Thoracic aorta (tissue), 2 donors: ENCODE measurements at regions not wholly inside any gene's neighbourhood (a gene's known extent, or its start where the extent isn't known, plus 50 kb on each side); places are given as distances from the start of the nearest gene placed in this dataset.
"Not testable (repeated sequence)": the region's sequence is repeated elsewhere in the genome, so short reads cannot be mapped to it uniquely, and the experiment has no call there.

Source experiments
- ATAC-seq: fragments of 150-250 bp; one replicate; pipeline ENCODE4 v1.8.0; 2017; ENCODE audit warnings: low read depth; ENCODE audit not compliant: insufficient number of reproducible peaks, low FRiP score
- DNase-seq: peaks from one replicate; pipeline ENCODE4 v3.0.0-alpha.2; 2020; ENCODE audit warnings: low spot score
- H3K27ac ChIP-seq, 2 donors: fragments of 200-600 bp; sonication (generic); 1 replicate in 1 of 2; 2 replicates in 1 of 2; pipeline ENCODE4 v1.5.1; 2016; ENCODE audit warnings: mild to moderate bottlenecking in 2 of 2, moderate library complexity in 2 of 2
- H3K27me3 ChIP-seq: fragments of 200-600 bp; sonication (generic); replicated peaks from 2 replicates; pipeline ENCODE4 v1.6.0; 2016; ENCODE audit warnings: mild to moderate bottlenecking; ENCODE audit not compliant: insufficient read depth
- H3K36me3 ChIP-seq: fragments of 200-600 bp; sonication (generic); one replicate; pipeline ENCODE4 v1.5.1; 2016
- H3K4me1 ChIP-seq, 2 donors: fragments of 200-600 bp; sonication (generic); 1 replicate in 1 of 2; 2 replicates in 1 of 2; pipeline versions ENCODE4 v1.5.1 to v1.6.0; 2016; ENCODE audit warnings: low read depth in 2 of 2, mild to moderate bottlenecking in 1 of 2; ENCODE audit not compliant: control insufficient read depth in 1 of 2
- H3K4me3 ChIP-seq: fragments of 200-600 bp; sonication (generic); 2 replicates; pipeline ENCODE4 v1.5.1; 2016; ENCODE audit warnings: mild to moderate bottlenecking
- H3K9me3 ChIP-seq: fragments of 200-600 bp; sonication (generic); 2 replicates; pipeline ENCODE4 v1.5.1; 2016
- TF ChIP-seq, protein P1 (sequence below): fragments of 200-600 bp; sonication (generic); IDR thresholded peaks from one replicate; pipeline ENCODE4 v1.5.1; 2019; ENCODE audit warnings: antibody characterized with exemption

DNA sequence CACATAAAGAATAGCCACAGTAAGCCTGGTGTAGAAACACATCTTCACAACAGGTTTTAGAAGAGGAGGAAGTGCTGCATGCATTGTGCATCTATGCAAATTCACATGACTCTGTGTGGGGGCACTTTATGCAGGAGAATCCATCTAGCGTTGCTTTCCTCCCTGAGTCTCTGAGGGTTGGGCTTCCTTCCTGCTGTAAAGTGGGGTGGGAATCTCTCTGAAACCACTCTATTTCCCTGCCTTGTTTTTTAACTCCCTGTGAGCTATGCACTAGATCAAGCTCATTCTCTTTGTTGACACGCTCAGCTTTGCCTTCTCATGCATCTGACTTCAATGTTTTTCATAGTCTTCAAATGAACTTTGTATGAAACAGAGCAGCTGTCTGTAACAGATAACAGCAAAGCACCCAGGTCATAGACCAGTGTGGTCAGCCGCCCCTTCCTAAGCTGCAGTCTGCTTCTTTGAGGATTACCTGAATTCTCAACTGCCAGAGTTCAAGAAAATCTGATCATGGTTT is 102.7 kb upstream of the DPH5 start:
- H3K4me3 ChIP-seq = no peak overlapping the region
- H3K36me3 ChIP-seq = no peaks in the 10 kb centered on the region
- TF ChIP-seq, protein P1, sequence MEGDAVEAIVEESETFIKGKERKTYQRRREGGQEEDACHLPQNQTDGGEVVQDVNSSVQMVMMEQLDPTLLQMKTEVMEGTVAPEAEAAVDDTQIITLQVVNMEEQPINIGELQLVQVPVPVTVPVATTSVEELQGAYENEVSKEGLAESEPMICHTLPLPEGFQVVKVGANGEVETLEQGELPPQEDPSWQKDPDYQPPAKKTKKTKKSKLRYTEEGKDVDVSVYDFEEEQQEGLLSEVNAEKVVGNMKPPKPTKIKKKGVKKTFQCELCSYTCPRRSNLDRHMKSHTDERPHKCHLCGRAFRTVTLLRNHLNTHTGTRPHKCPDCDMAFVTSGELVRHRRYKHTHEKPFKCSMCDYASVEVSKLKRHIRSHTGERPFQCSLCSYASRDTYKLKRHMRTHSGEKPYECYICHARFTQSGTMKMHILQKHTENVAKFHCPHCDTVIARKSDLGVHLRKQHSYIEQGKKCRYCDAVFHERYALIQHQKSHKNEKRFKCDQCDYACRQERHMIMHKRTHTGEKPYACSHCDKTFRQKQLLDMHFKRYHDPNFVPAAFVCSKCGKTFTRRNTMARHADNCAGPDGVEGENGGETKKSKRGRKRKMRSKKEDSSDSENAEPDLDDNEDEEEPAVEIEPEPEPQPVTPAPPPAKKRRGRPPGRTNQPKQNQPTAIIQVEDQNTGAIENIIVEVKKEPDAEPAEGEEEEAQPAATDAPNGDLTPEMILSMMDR = no peak
- H3K9me3 ChIP-seq = no peaks in the 10 kb centered on the region
- no peaks in the 10 kb centered on the region for H3K27me3 ChIP-seq
- no peak overlapping the region for H3K27ac ChIP-seq
- no peak for ATAC-seq
- DNase-seq = no peak
- H3K4me1 ChIP-seq = no peaks in the 10 kb centered on the region

DNA sequence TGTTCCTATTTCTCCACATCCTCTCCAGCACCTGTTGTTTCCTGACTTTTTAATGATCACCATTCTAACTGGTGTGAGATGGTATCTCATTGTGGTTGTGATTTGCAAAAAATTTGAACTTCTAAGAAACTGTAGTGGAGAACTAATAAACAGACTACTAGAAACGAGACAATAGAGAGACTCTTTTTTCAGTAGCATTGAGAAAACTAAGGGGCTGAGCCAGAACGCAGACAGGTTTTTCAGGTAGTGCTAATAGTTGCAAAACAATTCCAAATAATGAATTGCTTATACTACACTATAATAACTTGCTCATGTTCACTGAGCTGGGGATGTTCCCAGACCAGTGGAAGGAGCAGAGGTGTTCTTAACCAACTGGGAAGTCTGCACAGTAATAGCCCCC is 98.8 kb upstream of the DPH5 start:
- H3K36me3 ChIP-seq = no peaks in the 10 kb centered on the region
- no peak for DNase-seq
- no peak overlapping the region for H3K4me3 ChIP-seq
- no peak overlapping the region for H3K27ac ChIP-seq
- H3K9me3 ChIP-seq = no peaks in the 10 kb centered on the region
- no peak for ATAC-seq
- TF ChIP-seq, protein P1 = no peak
- no peaks in the 10 kb centered on the region for H3K27me3 ChIP-seq
- no peaks in the 10 kb centered on the region for H3K4me1 ChIP-seq

DNA sequence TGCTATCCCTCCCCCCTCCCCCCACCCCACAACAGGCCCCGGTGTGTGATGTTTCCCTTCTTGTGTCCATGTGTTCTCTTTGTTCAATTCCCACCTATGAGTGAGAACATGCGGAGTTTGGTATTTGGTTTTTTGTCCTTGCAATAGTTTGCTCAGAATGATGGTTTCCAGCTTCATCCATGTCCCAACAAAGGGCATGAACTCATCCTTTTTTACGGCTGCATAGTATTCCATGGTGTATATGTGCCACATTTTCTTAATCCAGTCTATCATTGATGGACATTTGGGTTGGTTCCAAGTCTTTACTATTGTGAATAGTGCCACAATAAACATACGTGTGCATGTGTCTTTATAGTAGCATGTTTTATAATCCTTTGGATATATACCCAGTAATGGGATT is 98.3 kb upstream of the DPH5 start:
- H3K4me3 ChIP-seq, ATAC-seq, H3K4me1 ChIP-seq, H3K27me3 ChIP-seq, DNase-seq, H3K27ac ChIP-seq, H3K9me3 ChIP-seq, H3K36me3 ChIP-seq: not testable (repeated sequence)

DNA sequence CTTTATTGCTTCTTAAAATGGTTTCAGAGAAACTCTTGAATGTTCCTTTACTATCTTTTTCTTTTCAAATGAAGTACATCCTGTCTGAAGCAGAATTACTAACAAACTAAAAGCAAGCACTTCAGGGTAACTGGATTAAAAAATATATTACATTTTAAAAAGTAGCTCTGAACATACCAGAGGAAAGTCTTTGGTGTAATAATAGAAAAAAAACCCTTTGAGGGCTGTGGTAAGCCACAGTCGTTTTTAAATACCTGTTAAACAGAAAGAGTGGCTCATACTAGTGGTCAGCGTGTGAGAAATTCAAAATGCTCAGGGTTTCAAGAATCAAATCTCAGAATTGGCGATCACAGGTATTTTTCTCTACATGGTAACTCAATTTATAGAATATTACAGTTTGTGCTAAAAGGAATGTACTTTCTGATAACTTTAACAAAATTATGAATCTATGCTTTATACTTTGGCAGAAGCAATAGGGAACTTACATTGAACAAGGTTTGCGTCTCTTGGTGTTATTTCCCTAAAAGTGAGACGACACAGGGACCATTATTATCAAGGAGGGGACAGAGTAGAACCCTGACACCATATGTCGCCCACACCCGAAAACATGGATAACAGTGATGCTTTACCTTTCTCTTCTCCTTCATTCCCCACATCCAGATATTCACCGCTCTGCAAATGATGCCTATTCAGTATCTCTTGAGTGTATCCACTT is 97.0 kb upstream of the DPH5 start:
- DNase-seq (no peak), ATAC-seq (no peak)
- Histone ChIP-seq H3K27ac (no peak overlapping the region), H3K36me3 (no peaks in the 10 kb centered on the region), H3K9me3 (no peaks in the 10 kb centered on the region), H3K27me3 (no peaks in the 10 kb centered on the region), H3K4me1 (no peaks in the 10 kb centered on the region), H3K4me3 (no peak overlapping the region)
- TF ChIP-seq, protein P1 = no peak

DNA sequence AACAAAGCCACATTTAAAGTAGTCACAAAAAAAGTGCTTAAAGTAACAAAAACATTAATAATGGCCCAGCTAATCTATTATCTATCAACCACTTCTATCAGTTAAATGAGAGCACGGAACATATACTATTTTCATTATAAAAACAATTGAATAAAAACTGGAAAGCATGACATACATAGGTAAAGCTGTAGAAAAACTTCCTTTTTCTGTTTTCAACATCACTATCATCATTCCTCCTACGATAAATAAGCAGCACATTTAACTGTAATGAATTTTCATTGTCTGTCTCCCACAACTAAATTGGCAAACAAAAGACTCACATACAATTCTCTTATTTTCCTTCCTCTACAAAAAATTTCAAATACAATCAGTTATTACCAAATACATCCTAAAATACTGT is 96.4 kb upstream of the DPH5 start:
- DNase-seq = no peak
- TF ChIP-seq, protein P1 = no peak
- Histone ChIP-seq H3K36me3 (no peaks in the 10 kb centered on the region), H3K4me1 (no peaks in the 10 kb centered on the region), H3K27ac (no peak overlapping the region), H3K27me3 (no peaks in the 10 kb centered on the region), H3K9me3 (no peaks in the 10 kb centered on the region), H3K4me3 (no peak overlapping the region)
- no peak for ATAC-seq

DNA sequence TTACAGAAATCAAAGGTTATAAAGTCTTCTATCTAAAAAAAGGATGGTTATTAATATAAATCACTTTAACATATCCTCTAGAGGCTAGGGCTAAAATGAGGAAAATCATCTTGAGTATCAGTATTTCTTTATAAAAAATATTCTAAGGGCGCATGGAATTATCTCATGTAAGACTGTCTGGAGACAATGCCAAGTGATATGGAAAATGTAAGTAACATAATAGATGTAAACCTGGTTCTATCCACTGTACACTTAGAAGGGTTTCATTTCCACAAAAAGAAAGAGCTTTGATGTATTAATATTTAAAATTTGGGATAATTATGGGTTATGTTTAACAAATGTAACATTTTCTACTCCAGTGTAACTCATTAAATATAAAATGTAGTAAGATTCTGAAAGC is 95.9 kb upstream of the DPH5 start:
- DNase-seq = no peak
- ATAC-seq = no peak
- no peaks in the 10 kb centered on the region for H3K27me3 ChIP-seq
- no peaks in the 10 kb centered on the region for H3K36me3 ChIP-seq
- TF ChIP-seq, protein P1 = no peak
- no peaks in the 10 kb centered on the region for H3K4me1 ChIP-seq
- no peaks in the 10 kb centered on the region for H3K9me3 ChIP-seq
- no peak overlapping the region for H3K4me3 ChIP-seq
- H3K27ac ChIP-seq = no peak overlapping the region
